ENCODE measurements at regions not wholly inside any gene's neighbourhood (a gene's known extent, or its start where the extent isn't known, plus 50 kb on each side); places are given as distances from the start of the nearest gene placed in this dataset.

DNA sequence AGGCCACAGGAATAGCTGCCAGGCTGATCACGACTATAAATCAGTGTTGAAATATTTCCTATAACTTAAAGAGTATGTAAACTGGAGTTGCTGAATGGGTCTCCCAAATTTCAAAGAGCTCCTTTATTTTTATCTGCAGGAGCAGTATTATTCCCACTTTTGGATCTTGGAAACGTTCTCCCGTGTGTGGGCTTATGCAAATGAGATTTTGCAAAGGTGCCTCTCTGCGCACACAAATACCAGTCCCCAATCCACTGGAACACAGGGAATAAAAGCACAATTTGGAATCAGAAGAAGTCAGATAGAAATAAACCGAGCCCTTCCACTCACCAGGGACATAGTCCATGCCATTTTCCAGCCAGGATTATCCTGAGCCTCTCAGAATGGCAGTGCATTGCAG is 350.2 kb upstream of the CELF2 start:
- dilution Hi-C loops (cut with MboI; ENCODE audit: extremely low pct_ligation_motif_present, low sequenced_read_pairs) = no loop called here
- BruUV-seq (replicated peaks) = no TSS peak

More for the DNA sequence above, 350.2 kb upstream of the CELF2 start:
- H3K79me2 ChIP-seq (ENCODE audit: control insufficient read depth, insufficient read depth, low read length) = no peaks in the 10 kb centered on the region
- H2AFZ ChIP-seq (ENCODE audit: low read depth, low read length) = no peak overlapping the region
- H3K36me3 ChIP-seq (ENCODE audit: control insufficient read depth in 2 of 2, extremely low read depth in 1 of 2, insufficient read depth in 2 of 2, low read length in 2 of 2) = no peaks in the 10 kb centered on the region
- no peak for FAIRE-seq
- intact Hi-C loops (cut with micrococcal nuclease) = no loop called here
- no peak overlapping the region for H3K9ac ChIP-seq (replicated peaks; ENCODE audit: extremely low read depth, insufficient read depth, low read length)
- no peaks in the 10 kb centered on the region for H3K9me1 ChIP-seq (replicated peaks; ENCODE audit: control insufficient read depth, extremely low read depth, insufficient read depth, low read length)
- no peak overlapping the region for H3K4me2 ChIP-seq (ENCODE audit: insufficient read depth, low read length)
- no peaks in the 10 kb centered on the region for H3K4me1 ChIP-seq (ENCODE audit: control insufficient read depth, extremely low read depth, insufficient read depth, low read length)
- TF ChIP-seq MYC (IDR thresholded peaks at IDR 0.05; ENCODE audit: low read depth, low read length) (no peak), GATA2 (IDR thresholded peaks at IDR 0.05; ENCODE audit: insufficient read depth, insufficient read length, low read depth, low read length) (no peak), JUN (IDR thresholded peaks at IDR 0.05; ENCODE audit: borderline replicate concordance, insufficient read depth, insufficient read length, low read depth) (no peak), FOS (IDR thresholded peaks at IDR 0.05; ENCODE audit: borderline replicate concordance, insufficient read depth, low read length) (no peak), POLR2A (IDR thresholded peaks at IDR 0.05; ENCODE audit: low read depth, low read length) (no peak), POLR2AphosphoS5 (IDR thresholded peaks at IDR 0.05; ENCODE audit: insufficient read depth, low read depth, low read length) (no peak), EZH2 (IDR thresholded peaks at IDR 0.05; ENCODE audit: borderline replicate concordance, low read depth, low read length, severe bottlenecking) (no peak)
- TF ChIP-seq, protein P1, sequence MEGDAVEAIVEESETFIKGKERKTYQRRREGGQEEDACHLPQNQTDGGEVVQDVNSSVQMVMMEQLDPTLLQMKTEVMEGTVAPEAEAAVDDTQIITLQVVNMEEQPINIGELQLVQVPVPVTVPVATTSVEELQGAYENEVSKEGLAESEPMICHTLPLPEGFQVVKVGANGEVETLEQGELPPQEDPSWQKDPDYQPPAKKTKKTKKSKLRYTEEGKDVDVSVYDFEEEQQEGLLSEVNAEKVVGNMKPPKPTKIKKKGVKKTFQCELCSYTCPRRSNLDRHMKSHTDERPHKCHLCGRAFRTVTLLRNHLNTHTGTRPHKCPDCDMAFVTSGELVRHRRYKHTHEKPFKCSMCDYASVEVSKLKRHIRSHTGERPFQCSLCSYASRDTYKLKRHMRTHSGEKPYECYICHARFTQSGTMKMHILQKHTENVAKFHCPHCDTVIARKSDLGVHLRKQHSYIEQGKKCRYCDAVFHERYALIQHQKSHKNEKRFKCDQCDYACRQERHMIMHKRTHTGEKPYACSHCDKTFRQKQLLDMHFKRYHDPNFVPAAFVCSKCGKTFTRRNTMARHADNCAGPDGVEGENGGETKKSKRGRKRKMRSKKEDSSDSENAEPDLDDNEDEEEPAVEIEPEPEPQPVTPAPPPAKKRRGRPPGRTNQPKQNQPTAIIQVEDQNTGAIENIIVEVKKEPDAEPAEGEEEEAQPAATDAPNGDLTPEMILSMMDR (IDR thresholded peaks at IDR 0.05; ENCODE audit: extremely low read depth in 1 of 2, insufficient read depth in 1 of 2, low read depth in 1 of 2, low read length in 2 of 2) = no peak
- TF ChIP-seq, protein P2, sequence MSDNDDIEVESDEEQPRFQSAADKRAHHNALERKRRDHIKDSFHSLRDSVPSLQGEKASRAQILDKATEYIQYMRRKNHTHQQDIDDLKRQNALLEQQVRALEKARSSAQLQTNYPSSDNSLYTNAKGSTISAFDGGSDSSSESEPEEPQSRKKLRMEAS (IDR thresholded peaks at IDR 0.05; ENCODE audit: insufficient read depth, insufficient read length) = no peak
- CTCF ChIA-PET = interaction anchor here (1.1 to 3.1 kb wide), 2 partner anchors 9 to 10 kb away, joined by 3 to 7 read pairs; no protein-coding TSS in a partner anchor
- POLR2A ChIA-PET = no interaction called here
- H3K4me3 ChIP-seq (replicated peaks in 1 of 3; ENCODE audit: insufficient read depth in 1 of 3, low read depth in 1 of 3, low read length in 3 of 3) = no peak overlapping the region
- H4K20me1 ChIP-seq (replicated peaks; ENCODE audit: control insufficient read depth, extremely low read depth, insufficient read depth, low read length) = no peaks in the 10 kb centered on the region
- no peaks in the 10 kb centered on the region for H3K9me3 ChIP-seq (replicated peaks; ENCODE audit: control insufficient read depth, insufficient read depth, low read length)
- peaks cover 0 to 2% of the 10 kb centered on the region in 2 experiments for H3K27me3 ChIP-seq (ENCODE audit: control insufficient read depth in 2 of 2, insufficient read depth in 2 of 2, low read length in 2 of 2)
- no peak for DNase-seq (ENCODE audit: low read depth, low spot score)
- no peak overlapping the region for H3K27ac ChIP-seq (ENCODE audit: insufficient read depth, low read depth, low read length)

Measured in endothelial cell of umbilical vein (primary cell).